ENCODE measurements at regions not wholly inside any gene's neighbourhood (a gene's known extent, or its start where the extent isn't known, plus 50 kb on each side); places are given as distances from the start of the nearest gene placed in this dataset.

GRCh38 chrX:15072880-15073279 is 197.0 kb downstream of the ASB9 start:
- TF ChIP-seq, protein P1, sequence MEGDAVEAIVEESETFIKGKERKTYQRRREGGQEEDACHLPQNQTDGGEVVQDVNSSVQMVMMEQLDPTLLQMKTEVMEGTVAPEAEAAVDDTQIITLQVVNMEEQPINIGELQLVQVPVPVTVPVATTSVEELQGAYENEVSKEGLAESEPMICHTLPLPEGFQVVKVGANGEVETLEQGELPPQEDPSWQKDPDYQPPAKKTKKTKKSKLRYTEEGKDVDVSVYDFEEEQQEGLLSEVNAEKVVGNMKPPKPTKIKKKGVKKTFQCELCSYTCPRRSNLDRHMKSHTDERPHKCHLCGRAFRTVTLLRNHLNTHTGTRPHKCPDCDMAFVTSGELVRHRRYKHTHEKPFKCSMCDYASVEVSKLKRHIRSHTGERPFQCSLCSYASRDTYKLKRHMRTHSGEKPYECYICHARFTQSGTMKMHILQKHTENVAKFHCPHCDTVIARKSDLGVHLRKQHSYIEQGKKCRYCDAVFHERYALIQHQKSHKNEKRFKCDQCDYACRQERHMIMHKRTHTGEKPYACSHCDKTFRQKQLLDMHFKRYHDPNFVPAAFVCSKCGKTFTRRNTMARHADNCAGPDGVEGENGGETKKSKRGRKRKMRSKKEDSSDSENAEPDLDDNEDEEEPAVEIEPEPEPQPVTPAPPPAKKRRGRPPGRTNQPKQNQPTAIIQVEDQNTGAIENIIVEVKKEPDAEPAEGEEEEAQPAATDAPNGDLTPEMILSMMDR (IDR thresholded peaks at IDR 0.05; ENCODE audit: insufficient read depth, low read length, poor library complexity, severe bottlenecking) = no peak
- TF ChIP-seq EZH2phosphoT487 (conservative IDR thresholded peaks at IDR 0.05; ENCODE audit: low read length) = no peak

Measured in SU-DHL-6 (cell line).